Endothelial cell of umbilical vein (primary cell): ENCODE measurements at regions not wholly inside any gene's neighbourhood (a gene's known extent, or its start where the extent isn't known, plus 50 kb on each side); places are given as distances from the start of the nearest gene placed in this dataset.

Experiments
- BruUV-seq: library from RNA; stranded (reverse); fragments of 400-500 nt; replicated peaks from 2 replicates; lab custom pipeline; 2021; lab: Mats Ljungman, UMichigan
- CTCF ChIA-PET: fragments of 300-600, 350-600 bp; sonication (Branson Sonifier 250); formaldehyde crosslinking; loops from one replicate; lab custom pipeline; 2021; ENCODE audit warnings: antibody characterized with exemption, inconsistent platforms; lab: Charles Lee
- POLR2A ChIA-PET: fragments of 300-600, 350-600 bp; sonication (Branson Sonifier 250); formaldehyde crosslinking; loops from one replicate; lab custom pipeline; 2021; ENCODE audit warnings: antibody characterized with exemption, inconsistent platforms; lab: Charles Lee
- DNase-seq: peaks from one replicate; pipeline ENCODE4 v3.0.0-alpha.2; 2011; ENCODE audit warnings: low read depth, low spot score
- FAIRE-seq: peaks from 2 replicates; lab custom pipeline; 2011; peaks lifted over from hg19 to GRCh38; lab: Jason Lieb, UNC
- H2AFZ ChIP-seq: 2 replicates; pipeline ENCODE4 v1.6.0; 2012; ENCODE audit warnings: low read depth, low read length, control low read depth, inconsistent platforms
- H3K27ac ChIP-seq: 2 replicates; pipeline ENCODE4 v1.5.1; 2011; ENCODE audit warnings: low read depth, mild to moderate bottlenecking, control low read depth, low read length, moderate library complexity; ENCODE audit not compliant: insufficient read depth
- H3K27me3 ChIP-seq, 2 experiments: 2 replicates each; pipeline versions ENCODE4 v1.6.0 to v1.6.1; 2011; ENCODE audit warnings: low read length in 2 of 2, mixed read lengths in 1 of 2; ENCODE audit not compliant: control insufficient read depth in 2 of 2, insufficient read depth in 2 of 2
- H3K36me3 ChIP-seq, 2 experiments: 2 replicates in 1 of 2; 3 replicates in 1 of 2; pipeline ENCODE4 v1.5.1; 2011; ENCODE audit warnings: low read length in 2 of 2, mild to moderate bottlenecking in 1 of 2, moderate library complexity in 1 of 2; ENCODE audit not compliant: control insufficient read depth in 2 of 2, insufficient read depth in 2 of 2; ENCODE audit errors: extremely low read depth in 1 of 2
- H3K4me1 ChIP-seq: 3 replicates; pipeline ENCODE4 v1.5.1; 2011; ENCODE audit warnings: mild to moderate bottlenecking, low read length; ENCODE audit not compliant: control insufficient read depth, insufficient read depth; ENCODE audit errors: extremely low read depth
- H3K4me2 ChIP-seq: 2 replicates; pipeline ENCODE4 v1.6.1; 2011; ENCODE audit warnings: low read length, control low read depth, mixed read lengths; ENCODE audit not compliant: insufficient read depth
- H3K4me3 ChIP-seq, 3 experiments: fragments of 200-600 bp in 1 of 3; sonication (generic), shearing (Covaris generic) in 1 of 3; replicated peaks in 1 of 3; 2 replicates each; pipeline ENCODE4 v1.5.1; 2011 to 2016; ENCODE audit warnings: control low read depth in 3 of 3, low read length in 3 of 3, mild to moderate bottlenecking in 2 of 3, inconsistent platforms in 1 of 3, low read depth in 1 of 3, moderate library complexity in 1 of 3; ENCODE audit not compliant: insufficient read depth in 1 of 3
- H3K79me2 ChIP-seq: 2 replicates; pipeline ENCODE4 v1.6.0; 2012; ENCODE audit warnings: low read length, inconsistent platforms; ENCODE audit not compliant: control insufficient read depth, insufficient read depth
- H3K9ac ChIP-seq: replicated peaks from 2 replicates; pipeline ENCODE3; 2011; ENCODE audit warnings: low read length, control low read depth; ENCODE audit not compliant: insufficient read depth; ENCODE audit errors: extremely low read depth
- H3K9me1 ChIP-seq: replicated peaks from 3 replicates; pipeline ENCODE4 v1.6.0; 2011; ENCODE audit warnings: mild to moderate bottlenecking, low read length; ENCODE audit not compliant: control insufficient read depth, insufficient read depth; ENCODE audit errors: extremely low read depth
- H3K9me3 ChIP-seq: replicated peaks from 2 replicates; pipeline ENCODE4 v1.5.1; 2012; ENCODE audit warnings: low read length, inconsistent platforms; ENCODE audit not compliant: control insufficient read depth, insufficient read depth
- H4K20me1 ChIP-seq: replicated peaks from 2 replicates; pipeline ENCODE3; 2011; ENCODE audit warnings: mild to moderate bottlenecking, low read length; ENCODE audit not compliant: control insufficient read depth, insufficient read depth; ENCODE audit errors: extremely low read depth
- CTCF ChIP-seq, 2 donors: IDR thresholded peaks; 1 replicate in 1 of 2; 2 replicates in 1 of 2; pipeline ENCODE4 v1.5.1; 2011; ENCODE audit warnings: low read length in 2 of 2, mild to moderate bottlenecking in 2 of 2, moderate library complexity in 2 of 2, control low read depth in 1 of 2, inconsistent platforms in 1 of 2, low read depth in 1 of 2; ENCODE audit not compliant: insufficient read depth in 1 of 2; ENCODE audit errors: extremely low read depth in 1 of 2
- EZH2 ChIP-seq: IDR thresholded peaks from 2 replicates; pipeline ENCODE4 v1.6.1; 2012; ENCODE audit warnings: borderline replicate concordance, low read depth, mild to moderate bottlenecking, moderate library complexity, low read length, inconsistent platforms; ENCODE audit not compliant: severe bottlenecking
- FOS ChIP-seq: IDR thresholded peaks from 2 replicates; pipeline ENCODE4 v1.6.1; 2011; ENCODE audit warnings: mild to moderate bottlenecking, low read length, moderate library complexity, borderline replicate concordance; ENCODE audit not compliant: insufficient read depth
- GATA2 ChIP-seq: IDR thresholded peaks from 2 replicates; pipeline ENCODE4 v1.7.0; 2011; ENCODE audit warnings: low read depth, mild to moderate bottlenecking, moderate library complexity, mixed read lengths, low read length; ENCODE audit not compliant: insufficient read length, insufficient read depth
- JUN ChIP-seq: IDR thresholded peaks from 2 replicates; pipeline ENCODE4 v1.6.1; 2011; ENCODE audit warnings: borderline replicate concordance, low read depth; ENCODE audit not compliant: insufficient read length, insufficient read depth
- MAX ChIP-seq: IDR thresholded peaks from 2 replicates; pipeline ENCODE4 v1.6.1; 2011; ENCODE audit not compliant: insufficient read depth, insufficient read length
- MYC ChIP-seq: IDR thresholded peaks from one replicate; pipeline ENCODE4 v1.6.1; 2011; ENCODE audit warnings: mild to moderate bottlenecking, low read depth, low read length
- POLR2A ChIP-seq: IDR thresholded peaks from 2 replicates; pipeline ENCODE4 v1.6.1; 2012; ENCODE audit warnings: low read depth, mild to moderate bottlenecking, control low read depth, low read length
- POLR2AphosphoS5 ChIP-seq: IDR thresholded peaks from 2 replicates; pipeline ENCODE4 v1.6.1; 2012; ENCODE audit warnings: low read depth, mild to moderate bottlenecking, control low read depth, low read length, moderate library complexity; ENCODE audit not compliant: insufficient read depth
- dilution Hi-C: fragments of 300-500 bp; cut with MboI; formaldehyde crosslinking; loops from one replicate; pipeline ENCODE4 v1.15.0; 2019; ENCODE audit warnings: low sequenced_read_pairs; ENCODE audit not compliant: extremely low pct_ligation_motif_present
- intact Hi-C: fragments of 100-400 bp; cut with micrococcal nuclease; formaldehyde crosslinking; loops from one replicate; pipeline ENCODE4 v1.10.0; 2022

- no peak overlapping the region for H2AFZ ChIP-seq
- no TSS peak for BruUV-seq
- H3K4me1 ChIP-seq: no peaks in the 10 kb centered on the region
- FAIRE-seq: no peak
- intact Hi-C loops (no loop called here), dilution Hi-C loops (no loop called here)
- H3K4me2 ChIP-seq: no peak overlapping the region
- no peak for DNase-seq
- TF ChIP-seq POLR2AphosphoS5 (no peak), JUN (no peak), MYC (no peak), MAX (no peak), POLR2A (no peak), EZH2 (no peak), CTCF (IDR thresholded peaks at IDR 0.05; ENCODE audit: extremely low read depth in 1 of 2, insufficient read depth in 1 of 2, low read depth in 1 of 2, low read length in 2 of 2) (no peak), FOS (no peak), GATA2 (no peak)
- no peaks in the 10 kb centered on the region for H3K79me2 ChIP-seq
- H3K27me3 ChIP-seq: no peaks in the 10 kb centered on the region
- POLR2A ChIA-PET: no interaction called here
- no peak overlapping the region for H3K4me3 ChIP-seq
- no peak overlapping the region for H3K9ac ChIP-seq
- H4K20me1 ChIP-seq: no peaks in the 10 kb centered on the region
- H3K9me1 ChIP-seq: no peaks in the 10 kb centered on the region
- H3K27ac ChIP-seq: no peak overlapping the region
- CTCF ChIA-PET: interaction anchor here (1.1 kb wide), 1 partner anchor 13 kb away, joined by 3 read pairs; no protein-coding TSS in a partner anchor
- H3K9me3 ChIP-seq: no peaks in the 10 kb centered on the region
- no peaks in the 10 kb centered on the region for H3K36me3 ChIP-seq
Measured at GRCh38 chr5:144971108-144971850, 800.6 kb downstream of the KCTD16 start.
